ENCODE measurements at regions not wholly inside any gene's neighbourhood (a gene's known extent, or its start where the extent isn't known, plus 50 kb on each side); places are given as distances from the start of the nearest gene placed in this dataset.
"Not testable (repeated sequence)": the region's sequence is repeated elsewhere in the genome, so short reads cannot be mapped to it uniquely, and the experiment has no call there.

GRCh38 chr4:1521821-1522361 lies 115.6 kb upstream of the NKX1-1 start:
- in situ Hi-C loops (cut with HindIII; ENCODE audit: low sequenced_read_pairs) = no loop called here
- H3K4me3 ChIP-seq (ENCODE audit: low read depth, low read length) = no peak overlapping the region
- no peak for DNase-seq (ENCODE audit: low read depth, low spot score)
- TF ChIP-seq CTCF (IDR thresholded peaks at IDR 0.05; ENCODE audit: low read depth, low read length) = no peak

GRCh38 chr4:1520795-1521576 lies 114.7 kb upstream of the NKX1-1 start:
- in situ Hi-C loops (cut with HindIII; ENCODE audit: low sequenced_read_pairs); DNase-seq (ENCODE audit: low read depth, low spot score); H3K4me3 ChIP-seq (ENCODE audit: low read depth, low read length): not testable (repeated sequence)

- no peak for TF ChIP-seq CTCF (IDR thresholded peaks at IDR 0.05; ENCODE audit: low read depth, low read length)
- no peak overlapping the region for H3K4me3 ChIP-seq (ENCODE audit: low read depth, low read length)
- in situ Hi-C loops (cut with HindIII; ENCODE audit: low sequenced_read_pairs) = no loop called here
- no peak for DNase-seq (ENCODE audit: low read depth, low spot score)
Observed at GRCh38 chr4:1519787-1520661, 113.8 kb upstream of the NKX1-1 start.

- no peak for DNase-seq (ENCODE audit: low read depth, low spot score)
- in situ Hi-C loops (cut with HindIII; ENCODE audit: low sequenced_read_pairs) = no loop called here
- no peak overlapping the region for H3K4me3 ChIP-seq (ENCODE audit: low read depth, low read length)
- TF ChIP-seq CTCF (IDR thresholded peaks at IDR 0.05; ENCODE audit: low read depth, low read length) = no peak
Observed at GRCh38 chr4:1518997-1519700, 112.9 kb upstream of the NKX1-1 start.

GRCh38 chr4:1517592-1518411 lies 111.6 kb upstream of the NKX1-1 start:
- no peak for DNase-seq (ENCODE audit: low read depth, low spot score)

More at GRCh38 chr4:1517592-1518411, 111.6 kb upstream of the NKX1-1 start:
- no peak overlapping the region for H3K4me3 ChIP-seq (ENCODE audit: low read depth, low read length)
- in situ Hi-C loops (cut with HindIII; ENCODE audit: low sequenced_read_pairs) = no loop called here
- no peak for TF ChIP-seq CTCF (IDR thresholded peaks at IDR 0.05; ENCODE audit: low read depth, low read length)

Data from astrocyte of the spinal cord (primary cell).